ENCODE measurements at regions not wholly inside any gene's neighbourhood (a gene's known extent, or its start where the extent isn't known, plus 50 kb on each side); places are given as distances from the start of the nearest gene placed in this dataset.

DNA sequence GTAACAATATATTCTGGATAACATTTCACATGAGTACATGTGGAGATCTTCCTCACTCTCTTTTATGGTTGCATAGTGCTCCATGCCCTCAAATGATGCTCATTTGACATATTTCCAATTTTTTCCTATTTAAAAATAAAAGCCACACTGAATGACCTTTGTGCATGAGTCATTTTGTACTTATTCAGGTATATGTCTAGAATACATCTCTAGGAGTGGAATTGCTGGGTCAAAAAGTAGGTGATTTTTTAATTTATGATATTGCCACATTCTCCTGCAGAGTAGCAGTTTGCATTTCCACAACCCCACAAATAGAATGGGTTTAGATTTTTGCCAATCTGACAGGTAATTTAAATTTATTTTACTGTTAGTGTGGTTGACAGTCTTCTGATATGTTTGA lies 104.8 kb downstream of the RPAP3 start:
- no peaks in the 10 kb centered on the region for H3K79me2 ChIP-seq (ENCODE audit: insufficient read depth, low read length)
- intact Hi-C loops (cut with micrococcal nuclease; ENCODE audit: unreplicated experiment) (no loop called here), in situ Hi-C loops (cut with HindIII; ENCODE audit: extremely low pct_ligation_motif_present, low pct_unique_long_range_greater_than_20kb) (no loop called here)
- no peak for FAIRE-seq
- H3K9me3 ChIP-seq (ENCODE audit: low read length), result no peaks in the 10 kb centered on the region
- H3K9ac ChIP-seq (ENCODE audit: insufficient read depth, low read depth, low read length), result no peak overlapping the region
- no TSS peak for BruUV-seq (replicated peaks)
- no peak overlapping the region for H3K4me2 ChIP-seq (ENCODE audit: low read depth, low read length)
- no peaks in the 10 kb centered on the region for H3K4me1 ChIP-seq (ENCODE audit: insufficient read depth, low read length)
- no peaks in the 10 kb centered on the region for H4K20me1 ChIP-seq (ENCODE audit: insufficient read depth, low read length)
- ATAC-seq, result no peak
- H3K27me3 ChIP-seq (ENCODE audit: control insufficient read depth in 1 of 2, insufficient read depth in 2 of 2, low read length in 2 of 2), result no peaks in the 10 kb centered on the region; a peak in 1 of 5 replicates
- no peak overlapping the region for H3K4me3 ChIP-seq (replicated peaks in 1 of 3; ENCODE audit: insufficient read depth in 1 of 3, low read depth in 2 of 3, low read length in 3 of 3)
- DNase-seq (ENCODE audit: low spot score), result no peak
- H3K27ac ChIP-seq (ENCODE audit: extremely low read length, insufficient read depth, low read length), result no peak overlapping the region
- no peak overlapping the region for H2AFZ ChIP-seq (ENCODE audit: low read length)
- ChIA-PET CTCF (ENCODE audit: low intra/inter-chr PET ratio, low total read pairs) (no interaction called here), POLR2A (no interaction called here)
- TF ChIP-seq HMGA1 (CRISPR knock-in tag; conservative IDR thresholded peaks at IDR 0.05) (no peak), RFXAP (CRISPR knock-in tag; IDR thresholded peaks at IDR 0.05; ENCODE audit: borderline replicate concordance) (no peak), CEBPG (CRISPR knock-in tag; IDR thresholded peaks at IDR 0.05) (no peak), BORCS8-MEF2B (CRISPR knock-in tag; IDR thresholded peaks at IDR 0.05) (no peak), CCAR2 (optimal IDR thresholded peaks at IDR 0.05; ENCODE audit: low read depth, low read length) (no peak), ZNF143 (CRISPR knock-in tag; IDR thresholded peaks at IDR 0.05) (no peak)
- TF ChIP-seq, protein P1, sequence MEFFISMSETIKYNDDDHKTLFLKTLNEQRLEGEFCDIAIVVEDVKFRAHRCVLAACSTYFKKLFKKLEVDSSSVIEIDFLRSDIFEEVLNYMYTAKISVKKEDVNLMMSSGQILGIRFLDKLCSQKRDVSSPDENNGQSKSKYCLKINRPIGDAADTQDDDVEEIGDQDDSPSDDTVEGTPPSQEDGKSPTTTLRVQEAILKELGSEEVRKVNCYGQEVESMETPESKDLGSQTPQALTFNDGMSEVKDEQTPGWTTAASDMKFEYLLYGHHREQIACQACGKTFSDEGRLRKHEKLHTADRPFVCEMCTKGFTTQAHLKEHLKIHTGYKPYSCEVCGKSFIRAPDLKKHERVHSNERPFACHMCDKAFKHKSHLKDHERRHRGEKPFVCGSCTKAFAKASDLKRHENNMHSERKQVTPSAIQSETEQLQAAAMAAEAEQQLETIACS (CRISPR knock-in tag; IDR thresholded peaks at IDR 0.05), result no peak
- TF ChIP-seq, protein P2, sequence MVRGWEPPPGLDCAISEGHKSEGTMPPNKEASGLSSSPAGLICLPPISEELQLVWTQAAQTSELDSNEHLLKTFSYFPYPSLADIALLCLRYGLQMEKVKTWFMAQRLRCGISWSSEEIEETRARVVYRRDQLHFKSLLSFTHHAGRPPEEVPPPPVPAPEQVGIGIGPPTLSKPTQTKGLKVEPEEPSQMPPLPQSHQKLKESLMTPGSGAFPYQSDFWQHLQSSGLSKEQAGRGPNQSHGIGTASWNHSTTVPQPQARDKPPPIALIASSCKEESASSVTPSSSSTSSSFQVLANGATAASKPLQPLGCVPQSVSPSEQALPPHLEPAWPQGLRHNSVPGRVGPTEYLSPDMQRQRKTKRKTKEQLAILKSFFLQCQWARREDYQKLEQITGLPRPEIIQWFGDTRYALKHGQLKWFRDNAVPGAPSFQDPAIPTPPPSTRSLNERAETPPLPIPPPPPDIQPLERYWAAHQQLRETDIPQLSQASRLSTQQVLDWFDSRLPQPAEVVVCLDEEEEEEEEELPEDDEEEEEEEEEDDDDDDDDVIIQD (CRISPR knock-in tag; IDR thresholded peaks at IDR 0.05; ENCODE audit: low read depth), result no peak
- TF ChIP-seq, protein P3, sequence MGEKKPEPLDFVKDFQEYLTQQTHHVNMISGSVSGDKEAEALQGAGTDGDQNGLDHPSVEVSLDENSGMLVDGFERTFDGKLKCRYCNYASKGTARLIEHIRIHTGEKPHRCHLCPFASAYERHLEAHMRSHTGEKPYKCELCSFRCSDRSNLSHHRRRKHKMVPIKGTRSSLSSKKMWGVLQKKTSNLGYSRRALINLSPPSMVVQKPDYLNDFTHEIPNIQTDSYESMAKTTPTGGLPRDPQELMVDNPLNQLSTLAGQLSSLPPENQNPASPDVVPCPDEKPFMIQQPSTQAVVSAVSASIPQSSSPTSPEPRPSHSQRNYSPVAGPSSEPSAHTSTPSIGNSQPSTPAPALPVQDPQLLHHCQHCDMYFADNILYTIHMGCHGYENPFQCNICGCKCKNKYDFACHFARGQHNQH (CRISPR knock-in tag; IDR thresholded peaks at IDR 0.05), result no peak
- TF ChIP-seq, protein P4, sequence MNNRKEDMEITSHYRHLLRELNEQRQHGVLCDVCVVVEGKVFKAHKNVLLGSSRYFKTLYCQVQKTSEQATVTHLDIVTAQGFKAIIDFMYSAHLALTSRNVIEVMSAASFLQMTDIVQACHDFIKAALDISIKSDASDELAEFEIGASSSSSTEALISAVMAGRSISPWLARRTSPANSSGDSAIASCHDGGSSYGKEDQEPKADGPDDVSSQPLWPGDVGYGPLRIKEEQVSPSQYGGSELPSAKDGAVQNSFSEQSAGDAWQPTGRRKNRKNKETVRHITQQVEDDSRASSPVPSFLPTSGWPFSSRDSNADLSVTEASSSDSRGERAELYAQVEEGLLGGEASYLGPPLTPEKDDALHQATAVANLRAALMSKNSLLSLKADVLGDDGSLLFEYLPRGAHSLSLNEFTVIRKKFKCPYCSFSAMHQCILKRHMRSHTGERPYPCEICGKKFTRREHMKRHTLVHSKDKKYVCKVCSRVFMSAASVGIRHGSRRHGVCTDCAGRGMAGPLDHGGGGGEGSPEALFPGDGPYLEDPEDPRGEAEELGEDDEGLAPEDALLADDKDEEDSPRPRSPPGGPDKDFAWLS (CRISPR knock-in tag; IDR thresholded peaks at IDR 0.05; ENCODE audit: borderline replicate concordance), result no peak
- H3K36me3 ChIP-seq (replicated peaks in 1 of 2; ENCODE audit: control insufficient read depth in 1 of 2, insufficient read depth in 2 of 2, low read length in 2 of 2), result no peaks in the 10 kb centered on the region

Data from HepG2 (cell line).